DND-41 (cell line): ENCODE measurements at regions not wholly inside any gene's neighbourhood (a gene's known extent, or its start where the extent isn't known, plus 50 kb on each side); places are given as distances from the start of the nearest gene placed in this dataset.

ENCODE experiments used
- ATAC-seq: fragments of 200-7000 bp; cut with Tn5 transposase; 3 replicates; pipeline ENCODE4 v1.9.1; 2021; ENCODE audit warnings: low read depth; ENCODE audit not compliant: insufficient read depth
- DNase-seq: peaks from one replicate; pipeline ENCODE4 v3.0.0-alpha.2; 2020
- H2AFZ ChIP-seq: 2 replicates; pipeline ENCODE4 v1.6.0; 2012; ENCODE audit warnings: low read depth, low read length
- H3K27ac ChIP-seq: 2 replicates; pipeline ENCODE4 v1.5.1; 2012; ENCODE audit warnings: low read length, inconsistent platforms
- H3K27me3 ChIP-seq: fragments of 200-600 bp; sonication (generic); 2 replicates; pipeline ENCODE4 v1.6.0; 2012; ENCODE audit warnings: low read length, mild to moderate bottlenecking, inconsistent platforms; ENCODE audit not compliant: insufficient read depth, poor library complexity
- H3K36me3 ChIP-seq: 2 replicates; pipeline ENCODE4 v1.5.1; 2012; ENCODE audit warnings: low read length, inconsistent platforms; ENCODE audit not compliant: insufficient read depth
- H3K4me1 ChIP-seq: 2 replicates; pipeline ENCODE4 v1.5.1; 2012; ENCODE audit warnings: mild to moderate bottlenecking, low read length; ENCODE audit not compliant: insufficient read depth
- H3K4me2 ChIP-seq: 2 replicates; pipeline ENCODE4 v1.6.0; 2012; ENCODE audit warnings: mild to moderate bottlenecking, moderate library complexity, low read length, inconsistent platforms; ENCODE audit not compliant: insufficient read depth
- H3K4me3 ChIP-seq, 2 experiments: fragments of 200-600 bp in 1 of 2; shearing (Covaris generic) in 1 of 2; 2 replicates each; pipeline ENCODE4 v1.5.1; 2012 to 2016; ENCODE audit warnings: inconsistent platforms in 2 of 2, low read length in 2 of 2, mild to moderate bottlenecking in 2 of 2, low read depth in 1 of 2, moderate library complexity in 1 of 2
- H3K79me2 ChIP-seq: 2 replicates; pipeline ENCODE4 v1.6.0; 2012; ENCODE audit warnings: low read length, inconsistent platforms; ENCODE audit not compliant: insufficient read depth
- H3K9ac ChIP-seq: 2 replicates; pipeline ENCODE4 v1.6.0; 2012; ENCODE audit warnings: low read depth, mild to moderate bottlenecking, inconsistent platforms, low read length, moderate library complexity
- H3K9me3 ChIP-seq: 2 replicates; pipeline ENCODE4 v1.5.1; 2012; ENCODE audit warnings: low read length, moderate library complexity, mild to moderate bottlenecking, inconsistent platforms; ENCODE audit not compliant: insufficient read depth, severe bottlenecking
- H4K20me1 ChIP-seq: 2 replicates; pipeline ENCODE4 v1.6.0; 2012; ENCODE audit warnings: low read length; ENCODE audit not compliant: insufficient read depth
- CTCF ChIP-seq: IDR thresholded peaks from 2 replicates; pipeline ENCODE4 v1.5.1; 2012; ENCODE audit warnings: borderline replicate concordance, low read length, moderate library complexity, mild to moderate bottlenecking; ENCODE audit not compliant: poor library complexity, severe bottlenecking; ENCODE audit errors: extremely low read depth
- EZH2 ChIP-seq: IDR thresholded peaks from 3 replicates; pipeline ENCODE4 v1.6.1; 2012; ENCODE audit warnings: borderline replicate concordance, low read depth, mild to moderate bottlenecking, moderate library complexity, low read length, inconsistent platforms; ENCODE audit not compliant: severe bottlenecking

DNA sequence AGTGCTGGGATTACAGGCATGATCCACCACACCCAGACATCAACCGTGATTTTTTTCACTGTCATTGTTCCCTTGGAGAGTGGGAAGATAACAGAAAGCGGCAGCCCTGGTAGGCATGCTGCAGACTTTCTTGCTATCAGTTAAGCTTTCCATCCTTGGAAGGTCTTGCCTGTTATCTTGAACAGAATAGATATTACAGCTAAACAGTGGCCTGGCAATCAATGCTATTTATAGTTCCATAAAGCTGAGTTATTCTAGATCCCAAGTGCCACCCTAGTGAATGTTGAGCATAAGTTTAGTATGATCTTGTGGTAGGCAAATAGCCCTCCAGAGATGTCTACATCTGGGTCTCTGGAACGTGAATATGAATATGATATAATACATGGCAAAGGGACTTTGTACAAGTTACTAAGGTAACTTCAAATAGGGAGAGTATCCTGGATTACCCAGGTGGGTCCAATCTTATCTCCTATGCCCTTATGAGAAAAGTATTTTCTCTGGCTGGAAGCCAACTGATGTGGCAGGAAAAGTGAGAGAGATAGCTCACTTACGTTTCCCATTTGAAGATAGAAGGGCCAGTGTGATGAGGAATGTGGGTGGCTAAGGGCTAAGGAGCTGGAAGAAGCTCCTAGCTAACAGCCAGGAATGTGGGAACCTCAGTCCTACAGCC lies 609.1 kb upstream of the IGFBP3 start:
- Histone ChIP-seq H3K9me3 (peaks cover 8% of the 10 kb centered on the region), H3K27me3 (no peaks in the 10 kb centered on the region), H3K79me2 (no peaks in the 10 kb centered on the region), H3K9ac (no peak overlapping the region), H3K4me1 (no peaks in the 10 kb centered on the region), H3K27ac (no peak overlapping the region), H3K4me3 (no peak overlapping the region), H3K36me3 (no peaks in the 10 kb centered on the region), H2AFZ (no peak overlapping the region), H3K4me2 (no peak overlapping the region), H4K20me1 (no peaks in the 10 kb centered on the region)
- TF ChIP-seq CTCF (no peak), EZH2 (no peak)
- ATAC-seq (no peak), DNase-seq (no peak)

DNA sequence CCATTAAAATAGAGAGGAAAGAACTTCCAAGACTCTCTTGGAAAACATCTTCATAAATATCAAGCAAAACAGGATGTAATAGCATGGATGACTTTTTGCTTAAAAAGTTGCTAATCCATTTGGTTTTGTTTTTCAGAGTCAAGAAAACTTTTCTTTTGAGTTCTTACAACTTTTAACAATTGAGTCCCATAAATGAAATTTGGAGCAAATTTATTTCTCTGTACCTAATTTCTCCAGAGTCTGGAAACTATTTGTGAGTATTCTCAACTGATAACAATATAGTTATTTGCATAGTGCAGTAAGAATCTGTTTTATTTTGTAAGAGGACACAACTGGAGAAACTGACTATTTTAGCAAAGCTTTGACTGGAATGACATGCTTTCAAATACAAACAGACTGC lies 606.3 kb upstream of the IGFBP3 start:
- H3K4me3 ChIP-seq = no peak overlapping the region

DNA sequence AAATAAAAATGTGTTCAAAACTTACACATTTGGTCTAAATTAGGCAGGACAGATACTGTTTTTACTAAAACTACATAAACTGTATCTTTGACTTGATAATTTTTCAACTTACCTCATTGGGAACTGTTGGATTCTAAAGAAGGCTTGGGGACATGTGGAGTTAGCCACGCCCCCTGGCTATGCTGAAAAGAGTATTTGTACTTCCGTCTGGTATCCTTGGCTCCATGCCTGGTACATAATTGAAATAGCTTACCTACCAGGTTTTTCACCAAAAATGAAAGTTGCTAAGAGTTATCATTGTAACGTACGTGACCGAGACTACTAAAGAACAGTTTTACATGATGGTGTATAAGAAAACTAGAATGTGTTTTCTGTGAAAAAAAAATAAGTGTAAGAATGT lies 604.8 kb upstream of the IGFBP3 start:
- no peak for TF ChIP-seq EZH2
- no peaks in the 10 kb centered on the region for H3K4me1 ChIP-seq
- H3K9ac ChIP-seq = no peak overlapping the region
- no peaks in the 10 kb centered on the region for H3K27me3 ChIP-seq
- H4K20me1 ChIP-seq = no peaks in the 10 kb centered on the region
- DNase-seq (no peak), ATAC-seq (no peak)
- no peaks in the 10 kb centered on the region for H3K79me2 ChIP-seq
- no peak overlapping the region for H2AFZ ChIP-seq
- no peak overlapping the region for H3K4me3 ChIP-seq
- no peaks in the 10 kb centered on the region for H3K36me3 ChIP-seq
- no peak overlapping the region for H3K27ac ChIP-seq
- no peak overlapping the region for H3K4me2 ChIP-seq
- H3K9me3 ChIP-seq = peaks cover 8% of the 10 kb centered on the region

More for the DNA sequence above, 606.3 kb upstream of the IGFBP3 start:
- Histone ChIP-seq H3K36me3 (no peaks in the 10 kb centered on the region), H3K27me3 (no peaks in the 10 kb centered on the region), H3K9me3 (peaks cover 8% of the 10 kb centered on the region), H3K4me1 (no peaks in the 10 kb centered on the region), H3K4me2 (no peak overlapping the region), H3K9ac (no peak overlapping the region), H4K20me1 (no peaks in the 10 kb centered on the region), H3K27ac (no peak overlapping the region), H2AFZ (no peak overlapping the region), H3K79me2 (no peaks in the 10 kb centered on the region)
- ATAC-seq = no peak
- no peak for DNase-seq
- no peak for TF ChIP-seq CTCF

DNA sequence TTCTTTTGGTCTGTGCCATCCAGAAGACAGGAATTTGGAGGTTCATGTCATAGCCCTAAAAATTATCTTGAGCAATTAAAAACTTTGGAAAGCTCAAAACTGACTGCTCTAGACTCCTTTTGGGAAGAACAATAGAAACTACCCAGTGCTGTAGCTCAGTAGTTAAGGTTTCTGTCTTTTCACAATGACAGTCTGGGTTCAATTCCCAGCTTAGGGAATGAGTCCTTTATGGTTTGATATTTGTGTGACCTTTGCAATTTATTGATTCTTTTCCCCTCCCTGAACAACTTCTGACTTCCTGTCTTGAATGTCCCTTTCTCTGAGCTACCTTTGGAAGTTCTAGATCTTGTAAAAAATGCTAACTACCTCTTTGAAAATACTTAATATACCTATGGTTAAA lies 603.3 kb upstream of the IGFBP3 start:
- Histone ChIP-seq H3K27me3 (no peaks in the 10 kb centered on the region), H2AFZ (no peak overlapping the region), H4K20me1 (no peaks in the 10 kb centered on the region), H3K9me3 (peaks cover 8% of the 10 kb centered on the region), H3K36me3 (no peaks in the 10 kb centered on the region), H3K4me1 (no peaks in the 10 kb centered on the region), H3K9ac (no peak overlapping the region), H3K4me2 (no peak overlapping the region), H3K79me2 (no peaks in the 10 kb centered on the region), H3K27ac (no peak overlapping the region), H3K4me3 (no peak overlapping the region)
- no peak for DNase-seq
- no peak for ATAC-seq
- TF ChIP-seq CTCF = no peak
- TF ChIP-seq EZH2 = no peak
